Nephron progenitor cell (in vitro differentiated cells): ENCODE measurements at regions not wholly inside any gene's neighbourhood (a gene's known extent, or its start where the extent isn't known, plus 50 kb on each side); places are given as distances from the start of the nearest gene placed in this dataset.

ENCODE experiments used
- DNase-seq: peaks from one replicate; pipeline ENCODE4 v3.0.0; 2021
- H3K27ac Mint-ChIP-seq: 2 replicates; pipeline ENCODE4 v1.8.0; 2021; ENCODE audit warnings: mild to moderate bottlenecking, moderate library complexity, mixed read lengths
- H3K27me3 Mint-ChIP-seq: 2 replicates; pipeline ENCODE4 v1.8.0; 2021; ENCODE audit warnings: mild to moderate bottlenecking, low read depth, mixed read lengths; ENCODE audit not compliant: poor library complexity
- H3K36me3 Mint-ChIP-seq: 2 replicates; pipeline ENCODE4 v1.8.0; 2021; ENCODE audit warnings: low read depth, mixed read lengths
- H3K4me1 Mint-ChIP-seq: 2 replicates; pipeline ENCODE4 v1.8.0; 2021; ENCODE audit warnings: mixed read lengths
- H3K4me3 Mint-ChIP-seq: 2 replicates; pipeline ENCODE4 v1.8.0; 2021; ENCODE audit warnings: mild to moderate bottlenecking, moderate library complexity, mixed read lengths
- H3K9me3 Mint-ChIP-seq: 2 replicates; pipeline ENCODE4 v1.8.0; 2021; ENCODE audit warnings: mild to moderate bottlenecking, moderate library complexity, mixed read lengths
- TF ChIP-seq, protein P1 (sequence below): fragments of 200-600 bp; sonication (generic); IDR thresholded peaks from 2 replicates; pipeline ENCODE4 v1.5.0; 2021; ENCODE audit warnings: antibody characterized with exemption

DNA sequence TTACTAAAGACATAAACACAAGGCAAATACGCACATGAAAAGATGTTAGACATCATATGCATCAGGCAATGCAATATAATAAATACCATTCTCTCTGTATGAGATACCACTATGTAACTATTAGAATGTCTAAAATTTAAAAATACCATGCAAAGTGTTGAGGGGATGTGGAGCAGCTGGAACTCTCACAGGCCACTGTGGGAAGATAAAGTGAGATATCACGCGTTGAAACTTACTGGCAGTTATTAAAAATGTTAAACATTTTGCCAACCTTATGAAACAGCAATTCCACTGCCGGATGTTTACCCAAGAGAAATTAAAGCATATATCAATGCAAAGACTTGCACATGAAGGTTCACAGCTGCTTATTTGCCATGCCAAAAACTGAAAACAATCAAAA, 556.7 kb downstream of the LRRC70 start:
- Mint-ChIP-seq H3K27ac (no peak overlapping the region), H3K9me3 (no peaks in the 10 kb centered on the region), H3K4me3 (no peak overlapping the region), H3K4me1 (no peaks in the 10 kb centered on the region), H3K36me3 (no peaks in the 10 kb centered on the region), H3K27me3 (peaks cover 4% of the 10 kb centered on the region)
- TF ChIP-seq, protein P1, sequence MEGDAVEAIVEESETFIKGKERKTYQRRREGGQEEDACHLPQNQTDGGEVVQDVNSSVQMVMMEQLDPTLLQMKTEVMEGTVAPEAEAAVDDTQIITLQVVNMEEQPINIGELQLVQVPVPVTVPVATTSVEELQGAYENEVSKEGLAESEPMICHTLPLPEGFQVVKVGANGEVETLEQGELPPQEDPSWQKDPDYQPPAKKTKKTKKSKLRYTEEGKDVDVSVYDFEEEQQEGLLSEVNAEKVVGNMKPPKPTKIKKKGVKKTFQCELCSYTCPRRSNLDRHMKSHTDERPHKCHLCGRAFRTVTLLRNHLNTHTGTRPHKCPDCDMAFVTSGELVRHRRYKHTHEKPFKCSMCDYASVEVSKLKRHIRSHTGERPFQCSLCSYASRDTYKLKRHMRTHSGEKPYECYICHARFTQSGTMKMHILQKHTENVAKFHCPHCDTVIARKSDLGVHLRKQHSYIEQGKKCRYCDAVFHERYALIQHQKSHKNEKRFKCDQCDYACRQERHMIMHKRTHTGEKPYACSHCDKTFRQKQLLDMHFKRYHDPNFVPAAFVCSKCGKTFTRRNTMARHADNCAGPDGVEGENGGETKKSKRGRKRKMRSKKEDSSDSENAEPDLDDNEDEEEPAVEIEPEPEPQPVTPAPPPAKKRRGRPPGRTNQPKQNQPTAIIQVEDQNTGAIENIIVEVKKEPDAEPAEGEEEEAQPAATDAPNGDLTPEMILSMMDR: no peak
- DNase-seq: no peak

- TF ChIP-seq, protein P1: no peak
- Mint-ChIP-seq H3K9me3 (no peaks in the 10 kb centered on the region), H3K27ac (no peak overlapping the region), H3K4me3 (no peak overlapping the region), H3K27me3 (no peaks in the 10 kb centered on the region), H3K36me3 (no peaks in the 10 kb centered on the region), H3K4me1 (no peaks in the 10 kb centered on the region)
- DNase-seq: no peak
Observed at GRCh38 chr5:63131626-63132285, 553.1 kb downstream of the LRRC70 start.

DNA sequence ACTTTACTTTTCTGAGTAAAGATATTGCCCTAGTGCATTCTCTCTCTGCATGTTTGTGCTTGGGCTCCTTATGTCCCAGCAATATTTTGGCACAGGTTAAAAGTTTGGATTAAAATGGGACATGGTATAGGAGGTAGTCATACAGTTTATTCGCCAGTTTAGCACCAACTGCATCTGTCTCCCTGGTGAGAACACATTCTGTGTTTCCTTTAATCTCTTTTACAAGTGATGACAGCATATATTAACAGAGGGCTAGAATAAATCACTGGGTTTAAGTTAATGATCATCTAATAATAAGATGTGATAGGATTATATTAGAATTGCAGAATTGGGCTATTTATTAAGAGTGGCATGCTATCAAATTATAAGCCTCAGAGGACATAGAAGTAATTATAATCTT, 550.1 kb downstream of the LRRC70 start:
- Mint-ChIP-seq H3K4me3 (no peak overlapping the region), H3K9me3 (no peaks in the 10 kb centered on the region), H3K36me3 (no peaks in the 10 kb centered on the region), H3K4me1 (no peaks in the 10 kb centered on the region), H3K27me3 (no peaks in the 10 kb centered on the region), H3K27ac (no peak overlapping the region)
- TF ChIP-seq, protein P1: no peak
- no peak for DNase-seq

- TF ChIP-seq, protein P1: no peak
- Mint-ChIP-seq H3K9me3 (no peaks in the 10 kb centered on the region), H3K4me1 (no peaks in the 10 kb centered on the region), H3K27me3 (no peaks in the 10 kb centered on the region), H3K4me3 (no peak overlapping the region), H3K36me3 (no peaks in the 10 kb centered on the region), H3K27ac (no peak overlapping the region)
- no peak for DNase-seq
Observed at GRCh38 chr5:63128018-63128417, 549.4 kb downstream of the LRRC70 start.

- DNase-seq: no peak
- no peak overlapping the region for H3K27ac Mint-ChIP-seq
Observed at GRCh38 chr5:63127054-63127453, 548.4 kb downstream of the LRRC70 start.

DNA sequence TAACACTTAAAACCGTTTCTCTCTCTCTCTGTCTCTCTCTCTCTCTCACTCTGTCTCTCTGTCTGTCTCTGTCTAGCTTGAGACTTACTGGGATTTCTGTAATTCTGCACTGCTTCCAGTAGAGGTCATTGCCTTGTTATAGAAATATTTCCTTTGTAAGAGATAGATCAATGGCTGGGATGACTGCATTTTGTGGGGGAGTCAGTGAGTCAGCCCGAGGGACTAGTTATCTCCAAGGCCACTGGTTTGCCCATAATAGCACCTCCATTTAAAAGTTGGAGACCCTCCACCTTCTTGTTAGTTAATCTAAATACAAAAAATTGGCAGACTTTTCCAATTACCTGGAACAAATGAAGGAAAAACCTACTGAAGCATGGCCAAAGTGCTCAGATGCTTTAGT, 547.2 kb downstream of the LRRC70 start:
- Mint-ChIP-seq H3K27ac (no peak overlapping the region), H3K4me3 (no peak overlapping the region), H3K27me3 (peaks cover 2% of the 10 kb centered on the region), H3K4me1 (no peaks in the 10 kb centered on the region), H3K9me3 (no peaks in the 10 kb centered on the region), H3K36me3 (no peaks in the 10 kb centered on the region)
- DNase-seq: no peak
- TF ChIP-seq, protein P1: peak; percentile 16

More at GRCh38 chr5:63127054-63127453, 548.4 kb downstream of the LRRC70 start:
- H3K9me3 Mint-ChIP-seq: no peaks in the 10 kb centered on the region
- no peak overlapping the region for H3K4me3 Mint-ChIP-seq
- TF ChIP-seq, protein P1: no peak
- H3K36me3 Mint-ChIP-seq: no peaks in the 10 kb centered on the region
- no peaks in the 10 kb centered on the region for H3K4me1 Mint-ChIP-seq
- no peaks in the 10 kb centered on the region for H3K27me3 Mint-ChIP-seq
